PC-9 (cell line): ENCODE measurements at regions not wholly inside any gene's neighbourhood (a gene's known extent, or its start where the extent isn't known, plus 50 kb on each side); places are given as distances from the start of the nearest gene placed in this dataset.

Experiments used
- EZH2 ChIP-seq: fragments of 200-600 bp; sonication (generic); IDR thresholded peaks from 2 replicates; pipeline ENCODE4 v1.8.0; 2017; ENCODE audit warnings: antibody characterized with exemption, low read depth
- TF ChIP-seq, protein P1 (sequence below): fragments of 200-600 bp; sonication (generic); conservative IDR thresholded peaks from 2 replicates; pipeline ENCODE4 v1.6.1; 2017; ENCODE audit warnings: mixed run types, antibody characterized with exemption, mild to moderate bottlenecking, moderate library complexity

DNA sequence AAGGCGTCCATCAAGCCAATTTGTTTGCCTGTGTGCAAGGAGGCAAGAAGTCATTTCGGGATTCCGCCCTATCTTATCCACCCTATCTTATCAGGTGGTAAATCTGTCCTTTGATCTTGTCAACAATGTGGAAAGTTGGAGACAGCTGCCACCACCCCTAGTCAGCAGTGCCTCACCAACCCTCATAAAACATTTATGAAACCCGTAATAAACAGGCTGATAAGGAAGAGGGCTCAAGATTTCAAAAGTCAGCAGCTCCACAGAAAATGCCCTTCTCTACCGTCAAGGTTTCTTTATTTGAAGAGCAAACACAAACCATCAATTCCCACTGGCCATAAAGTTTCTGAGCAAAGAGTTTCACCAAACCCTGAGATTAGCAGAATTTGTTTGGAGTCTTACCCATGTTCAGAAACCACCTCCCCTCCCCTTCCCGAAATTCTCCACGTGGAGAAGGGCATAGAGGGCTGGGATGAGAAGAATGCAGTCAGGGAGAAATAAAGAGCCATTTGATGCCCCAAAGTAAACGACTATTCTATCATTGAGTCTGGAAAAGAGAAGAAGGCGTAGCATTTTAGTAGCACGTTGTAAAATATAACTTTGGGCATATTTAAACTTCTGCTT, 196.0 kb upstream of the GPR12 start:
- TF ChIP-seq, protein P1, sequence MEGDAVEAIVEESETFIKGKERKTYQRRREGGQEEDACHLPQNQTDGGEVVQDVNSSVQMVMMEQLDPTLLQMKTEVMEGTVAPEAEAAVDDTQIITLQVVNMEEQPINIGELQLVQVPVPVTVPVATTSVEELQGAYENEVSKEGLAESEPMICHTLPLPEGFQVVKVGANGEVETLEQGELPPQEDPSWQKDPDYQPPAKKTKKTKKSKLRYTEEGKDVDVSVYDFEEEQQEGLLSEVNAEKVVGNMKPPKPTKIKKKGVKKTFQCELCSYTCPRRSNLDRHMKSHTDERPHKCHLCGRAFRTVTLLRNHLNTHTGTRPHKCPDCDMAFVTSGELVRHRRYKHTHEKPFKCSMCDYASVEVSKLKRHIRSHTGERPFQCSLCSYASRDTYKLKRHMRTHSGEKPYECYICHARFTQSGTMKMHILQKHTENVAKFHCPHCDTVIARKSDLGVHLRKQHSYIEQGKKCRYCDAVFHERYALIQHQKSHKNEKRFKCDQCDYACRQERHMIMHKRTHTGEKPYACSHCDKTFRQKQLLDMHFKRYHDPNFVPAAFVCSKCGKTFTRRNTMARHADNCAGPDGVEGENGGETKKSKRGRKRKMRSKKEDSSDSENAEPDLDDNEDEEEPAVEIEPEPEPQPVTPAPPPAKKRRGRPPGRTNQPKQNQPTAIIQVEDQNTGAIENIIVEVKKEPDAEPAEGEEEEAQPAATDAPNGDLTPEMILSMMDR = no peak
- TF ChIP-seq EZH2 = no peak
